GM21423 (cell line): ENCODE measurements at regions not wholly inside any gene's neighbourhood (a gene's known extent, or its start where the extent isn't known, plus 50 kb on each side); places are given as distances from the start of the nearest gene placed in this dataset.

Experiments used
- ATAC-seq: cut with Tn5 transposase; IDR thresholded peaks from one replicate; pipeline ENCODE4 v1.9.1; 2021; ENCODE audit warnings: mild to moderate bottlenecking, moderate library complexity; ENCODE audit not compliant: unreplicated experiment

GRCh38 chr6:129920103-129920798 lies 59.1 kb upstream of the TMEM244 start:
- no peak for ATAC-seq

GRCh38 chr6:129911732-129912131 lies 50.6 kb upstream of the TMEM244 start:
- ATAC-seq, result no peak
